K562 (cell line): ENCODE measurements at regions not wholly inside any gene's neighbourhood (a gene's known extent, or its start where the extent isn't known, plus 50 kb on each side); places are given as distances from the start of the nearest gene placed in this dataset.

Experiments used
- CBX8 ChIP-seq: fragments of 200-600 bp; sonication (generic); IDR thresholded peaks from 2 replicates; pipeline ENCODE4 v1.6.1; 2012; ENCODE audit warnings: borderline replicate concordance, mixed run types, low read depth, mild to moderate bottlenecking, moderate library complexity, mixed read lengths, low read length, control low read depth, inconsistent platforms; ENCODE audit not compliant: poor library complexity, severe bottlenecking; ENCODE audit errors: extremely low read depth
- CTBP1 ChIP-seq: fragments of 450-650 bp; IDR thresholded peaks from 2 replicates; pipeline ENCODE4 v1.6.1; 2016; ENCODE audit warnings: borderline replicate concordance
- GTF2B ChIP-seq: IDR thresholded peaks from 2 replicates; pipeline ENCODE4 v1.6.1; 2011; ENCODE audit not compliant: insufficient read length; ENCODE audit errors: extremely low read depth
- HNRNPK ChIP-seq: fragments of 200-400 bp; formaldehyde crosslinking; IDR thresholded peaks from one replicate; pipeline ENCODE4 v1.6.1; 2018; ENCODE audit warnings: mild to moderate bottlenecking, low read depth, low read length; ENCODE audit not compliant: poor library complexity, severe bottlenecking
- PCBP2 ChIP-seq: fragments of 200-400 bp; formaldehyde crosslinking; IDR thresholded peaks from 2 replicates; pipeline ENCODE4 v1.6.1; 2018; ENCODE audit warnings: low read length, low read depth, mild to moderate bottlenecking, moderate library complexity; ENCODE audit not compliant: poor library complexity, severe bottlenecking
- RAD51 ChIP-seq: fragments of 450-650 bp; IDR thresholded peaks from 2 replicates; pipeline ENCODE4 v1.7.1; 2016; ENCODE audit warnings: low read depth, mild to moderate bottlenecking, borderline replicate concordance
- RBM25 ChIP-seq: fragments of 200-400 bp; formaldehyde crosslinking; IDR thresholded peaks from 2 replicates; pipeline ENCODE4 v1.6.1; 2018; ENCODE audit warnings: low read length, low read depth, moderate library complexity; ENCODE audit not compliant: severe bottlenecking
- RCOR1 ChIP-seq, 2 experiments: IDR thresholded peaks; 2 replicates each; pipeline ENCODE4 v1.6.1; 2012; ENCODE audit warnings: low read depth in 2 of 2, low read length in 2 of 2, borderline replicate concordance in 1 of 2, improper control_type of control experiment in 1 of 2
- RERE ChIP-seq: sonication (generic); formaldehyde crosslinking; IDR thresholded peaks from 2 replicates; pipeline ENCODE4 v1.8.0; 2023; ENCODE audit warnings: missing genetic modification reagents, mild to moderate bottlenecking, borderline replicate concordance
- TBL1XR1 ChIP-seq, 2 experiments: IDR thresholded peaks; 2 replicates each; pipeline ENCODE4 v1.6.1; 2012; ENCODE audit warnings: improper control_type of control experiment in 2 of 2, low read length in 2 of 2, mild to moderate bottlenecking in 1 of 2
- ZNF407 ChIP-seq: fragments of 450-650 bp; IDR thresholded peaks from 2 replicates; pipeline ENCODE4 v1.6.1; 2016; ENCODE audit warnings: low read depth

- TF ChIP-seq ZNF407 (no peak), CBX8 (no peak), GTF2B (no peak), RBM25 (no peak), RAD51 (no peak), CTBP1 (no peak), RERE (CRISPR knock-in tag) (no peak), RCOR1 (IDR thresholded peaks at IDR 0.05; ENCODE audit: borderline replicate concordance in 1 of 2, low read depth in 2 of 2, low read length in 2 of 2) (no peak), PCBP2 (no peak), HNRNPK (no peak), TBL1XR1 (IDR thresholded peaks at IDR 0.05; ENCODE audit: low read length in 2 of 2) (no peak)
Measured at GRCh38 chr21:41671859-41672542, 94.9 kb downstream of the RIPK4 start (continued).
